Adipocyte (in vitro differentiated cells): ENCODE measurements at regions not wholly inside any gene's neighbourhood (a gene's known extent, or its start where the extent isn't known, plus 50 kb on each side); places are given as distances from the start of the nearest gene placed in this dataset.
A peak's percentile ranks its signal among the peaks of the same experiment; 100 is the strongest.

Source experiments
- DNase-seq: peaks from one replicate; pipeline ENCODE4 v3.0.0-alpha.2; 2015; ENCODE audit warnings: low read depth
- H3K27me3 ChIP-seq: replicated peaks from 2 replicates; pipeline ENCODE4 v1.7.0; 2013; ENCODE audit warnings: mild to moderate bottlenecking, low read length, moderate library complexity; ENCODE audit not compliant: control insufficient read depth, insufficient read depth
- H3K36me3 ChIP-seq: 2 replicates; pipeline ENCODE4 v1.7.0; 2013; ENCODE audit warnings: low read length, mild to moderate bottlenecking, moderate library complexity; ENCODE audit not compliant: control insufficient read depth, insufficient read depth, severe bottlenecking
- H3K4me1 ChIP-seq: 2 replicates; pipeline ENCODE4 v1.7.0; 2013; ENCODE audit warnings: mild to moderate bottlenecking, low read length, moderate library complexity; ENCODE audit not compliant: control insufficient read depth, insufficient read depth
- H3K4me3 ChIP-seq: 2 replicates; pipeline ENCODE4 v1.7.0; 2013; ENCODE audit warnings: mild to moderate bottlenecking, low read length, moderate library complexity
- H3K9ac ChIP-seq: 2 replicates; pipeline ENCODE4 v1.7.0; 2013; ENCODE audit warnings: mild to moderate bottlenecking, low read length, moderate library complexity
- H3K9me3 ChIP-seq: 2 replicates; pipeline ENCODE4 v1.7.0; 2013; ENCODE audit warnings: mild to moderate bottlenecking, low read length, moderate library complexity; ENCODE audit not compliant: control insufficient read depth

GRCh38 chr7:40979296-40979695 lies 723.6 kb downstream of the INHBA start:
- Histone ChIP-seq H3K27me3 (no peaks in the 10 kb centered on the region), H3K4me1 (no peaks in the 10 kb centered on the region), H3K9ac (no peak overlapping the region), H3K4me3 (no peak overlapping the region), H3K36me3 (no peaks in the 10 kb centered on the region), H3K9me3 (peaks cover 3% of the 10 kb centered on the region)
- DNase-seq: no peak

- H3K4me3 ChIP-seq: no peak overlapping the region
- DNase-seq: no peak
- no peaks in the 10 kb centered on the region for H3K36me3 ChIP-seq
- peaks cover 3% of the 10 kb centered on the region for H3K9me3 ChIP-seq
- H3K27me3 ChIP-seq: no peaks in the 10 kb centered on the region
- H3K9ac ChIP-seq: no peak overlapping the region
- H3K4me1 ChIP-seq: no peaks in the 10 kb centered on the region
Observed at GRCh38 chr7:40978047-40978446, 724.8 kb downstream of the INHBA start.

DNA sequence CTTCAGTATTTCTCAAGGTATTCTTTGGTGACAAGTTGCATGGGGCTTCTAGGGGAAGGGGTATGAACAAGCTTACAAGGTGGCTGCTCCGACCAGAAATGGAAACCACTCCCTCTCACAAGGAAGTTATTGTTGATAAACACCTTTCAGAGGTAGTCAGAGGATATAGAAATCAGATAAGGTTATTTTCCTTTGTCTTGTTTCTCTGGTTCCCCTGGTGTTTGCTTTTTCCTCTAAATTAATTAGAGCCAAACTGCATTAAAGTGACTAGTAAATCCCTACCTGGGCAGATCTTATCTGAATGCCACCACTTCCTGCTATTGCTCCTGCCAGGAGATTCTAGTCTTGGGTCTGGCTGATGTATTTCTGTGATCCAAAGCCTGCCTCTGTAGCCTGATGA lies 725.4 kb downstream of the INHBA start:
- no peaks in the 10 kb centered on the region for H3K36me3 ChIP-seq
- H3K27me3 ChIP-seq: no peaks in the 10 kb centered on the region
- H3K4me3 ChIP-seq: no peak overlapping the region
- H3K4me1 ChIP-seq: no peaks in the 10 kb centered on the region
- H3K9ac ChIP-seq: no peak overlapping the region
- DNase-seq: no peak
- peaks cover 3% of the 10 kb centered on the region for H3K9me3 ChIP-seq

GRCh38 chr7:40972426-40972825 lies 730.5 kb downstream of the INHBA start:
- Histone ChIP-seq H3K36me3 (no peaks in the 10 kb centered on the region), H3K9me3 (no peaks in the 10 kb centered on the region), H3K4me3 (no peak overlapping the region), H3K9ac (no peak overlapping the region), H3K4me1 (no peaks in the 10 kb centered on the region), H3K27me3 (no peaks in the 10 kb centered on the region)
- DNase-seq: no peak

DNA sequence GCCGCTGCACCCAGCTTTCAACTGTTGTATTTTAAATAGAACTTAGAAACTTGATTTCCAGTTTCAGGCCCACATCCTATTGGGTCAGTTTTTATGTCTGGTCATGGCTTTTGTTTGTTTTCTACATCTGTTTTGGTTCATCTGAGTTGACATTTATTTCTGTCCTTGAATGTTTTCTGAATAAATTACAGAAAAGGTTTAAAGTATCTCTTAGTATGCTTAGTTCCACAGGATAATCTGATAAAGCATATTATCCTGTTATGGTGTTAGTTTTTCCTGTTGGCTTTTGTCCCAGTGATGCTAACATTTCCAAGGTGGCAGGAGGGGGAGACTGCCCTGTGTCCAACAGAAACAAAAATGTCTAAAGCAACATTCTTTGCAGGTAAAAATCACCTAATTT lies 733.2 kb downstream of the INHBA start:
- Histone ChIP-seq H3K36me3 (no peaks in the 10 kb centered on the region), H3K27me3 (no peaks in the 10 kb centered on the region), H3K4me1 (no peaks in the 10 kb centered on the region), H3K9me3 (no peaks in the 10 kb centered on the region), H3K4me3 (no peak overlapping the region), H3K9ac (no peak overlapping the region)
- DNase-seq: peak; percentile 13

- Histone ChIP-seq H3K9me3 (no peaks in the 10 kb centered on the region), H3K27me3 (no peaks in the 10 kb centered on the region), H3K9ac (no peak overlapping the region), H3K4me1 (no peaks in the 10 kb centered on the region), H3K36me3 (no peaks in the 10 kb centered on the region), H3K4me3 (no peak overlapping the region)
- no peak for DNase-seq
Observed at GRCh38 chr7:40966693-40967092, 736.2 kb downstream of the INHBA start.

DNA sequence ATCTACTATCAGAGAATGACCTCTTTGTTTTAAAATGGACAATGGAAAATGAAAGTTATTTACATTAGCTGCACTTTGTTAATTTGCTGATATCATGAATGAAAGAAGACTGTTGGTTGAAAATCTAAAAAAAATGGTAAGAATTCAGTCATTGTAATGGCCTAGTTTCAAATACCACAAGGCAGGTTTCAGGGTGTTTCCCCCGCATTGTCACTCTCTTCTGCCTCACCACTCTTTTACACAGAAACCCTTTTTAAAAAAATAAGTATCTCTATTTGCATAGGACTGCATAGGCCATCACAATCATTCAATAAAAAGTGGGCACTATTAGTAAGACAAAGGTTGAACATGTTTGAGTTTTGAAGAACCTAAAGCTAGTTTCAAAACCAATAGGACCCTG lies 737.1 kb downstream of the INHBA start:
- H3K9me3 ChIP-seq: no peaks in the 10 kb centered on the region
- H3K27me3 ChIP-seq: no peaks in the 10 kb centered on the region
- no peaks in the 10 kb centered on the region for H3K4me1 ChIP-seq
- H3K4me3 ChIP-seq: no peak overlapping the region
- DNase-seq: no peak
- H3K36me3 ChIP-seq: no peaks in the 10 kb centered on the region
- H3K9ac ChIP-seq: no peak overlapping the region

GRCh38 chr7:40965016-40965415 lies 737.9 kb downstream of the INHBA start:
- Histone ChIP-seq H3K27me3 (no peaks in the 10 kb centered on the region), H3K4me3 (no peak overlapping the region), H3K9ac (no peak overlapping the region), H3K4me1 (peaks cover 3% of the 10 kb centered on the region), H3K36me3 (no peaks in the 10 kb centered on the region), H3K9me3 (no peaks in the 10 kb centered on the region)
- no peak for DNase-seq

DNA sequence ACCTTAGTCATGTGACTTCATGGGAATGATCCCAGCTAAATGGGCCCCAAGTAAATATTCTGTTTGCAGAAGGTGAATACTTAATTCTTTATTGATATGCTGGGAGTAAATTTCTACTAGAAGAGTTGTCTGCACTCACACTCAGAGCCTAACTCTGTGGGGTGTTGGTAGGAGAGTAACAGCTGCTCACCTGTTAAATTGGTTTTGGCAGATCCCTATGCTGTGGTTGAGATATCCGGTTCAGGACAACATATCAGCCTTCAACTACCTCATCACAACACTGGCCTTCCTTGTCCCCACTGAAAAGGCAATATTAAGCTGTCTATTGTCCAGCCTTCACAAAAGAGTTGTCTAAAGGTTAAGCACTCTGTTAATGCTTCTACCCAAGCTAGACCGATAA lies 738.3 kb downstream of the INHBA start:
- H3K9me3 ChIP-seq: no peaks in the 10 kb centered on the region

GRCh38 chr7:40959955-40960354 lies 742.9 kb downstream of the INHBA start:
- no peaks in the 10 kb centered on the region for H3K27me3 ChIP-seq
- no peak overlapping the region for H3K4me3 ChIP-seq
- no peak overlapping the region for H3K9ac ChIP-seq
- no peak for DNase-seq
- H3K4me1 ChIP-seq: peaks cover 11% of the 10 kb centered on the region
- no peaks in the 10 kb centered on the region for H3K9me3 ChIP-seq
- no peaks in the 10 kb centered on the region for H3K36me3 ChIP-seq

More for the DNA sequence above, 738.3 kb downstream of the INHBA start:
- DNase-seq: no peak
- no peaks in the 10 kb centered on the region for H3K36me3 ChIP-seq
- H3K9ac ChIP-seq: no peak overlapping the region
- peaks cover 7% of the 10 kb centered on the region for H3K4me1 ChIP-seq
- no peaks in the 10 kb centered on the region for H3K27me3 ChIP-seq
- no peak overlapping the region for H3K4me3 ChIP-seq

DNA sequence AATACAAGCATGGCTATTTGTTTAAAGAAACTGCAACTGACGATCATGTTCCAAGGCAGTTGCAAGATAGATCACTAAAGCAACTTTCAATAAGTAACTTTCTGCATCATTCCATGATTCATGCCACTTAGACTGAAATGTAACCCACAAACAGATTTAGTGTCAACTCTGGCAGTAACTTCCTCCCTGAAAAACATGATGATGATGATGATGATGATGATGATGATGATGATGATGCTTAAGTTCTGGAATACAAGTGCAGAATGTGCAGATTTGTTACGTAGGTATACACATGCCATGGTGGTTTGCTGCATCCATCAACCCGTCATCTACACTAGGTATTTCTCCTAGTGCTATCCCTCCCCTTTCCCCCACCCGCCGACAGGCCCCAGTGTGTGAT lies 754.7 kb downstream of the INHBA start:
- H3K9ac ChIP-seq: no peak overlapping the region
- H3K4me1 ChIP-seq: no peaks in the 10 kb centered on the region
- DNase-seq: no peak
- no peak overlapping the region for H3K4me3 ChIP-seq
- H3K36me3 ChIP-seq: no peaks in the 10 kb centered on the region
- no peaks in the 10 kb centered on the region for H3K27me3 ChIP-seq
- H3K9me3 ChIP-seq: peaks cover 38% of the 10 kb centered on the region

GRCh38 chr7:40947566-40947965 lies 755.3 kb downstream of the INHBA start:
- no peaks in the 10 kb centered on the region for H3K36me3 ChIP-seq

More at GRCh38 chr7:40947566-40947965, 755.3 kb downstream of the INHBA start:
- Histone ChIP-seq H3K9me3 (peaks cover 38% of the 10 kb centered on the region), H3K4me1 (no peaks in the 10 kb centered on the region), H3K27me3 (no peaks in the 10 kb centered on the region), H3K4me3 (no peak overlapping the region), H3K9ac (no peak overlapping the region)
- no peak for DNase-seq
